VCaP (cell line): ENCODE measurements at regions not wholly inside any gene's neighbourhood (a gene's known extent, or its start where the extent isn't known, plus 50 kb on each side); places are given as distances from the start of the nearest gene placed in this dataset.

Experiments
- H3K27ac ChIP-seq: fragments of 450-650 bp; 2 replicates; pipeline ENCODE4 v1.5.1; 2017
- CTCF ChIP-seq: fragments of 450-650 bp; conservative IDR thresholded peaks from 2 replicates; pipeline ENCODE4 v1.5.1; 2017; ENCODE audit warnings: mild to moderate bottlenecking, moderate library complexity

- no peak for TF ChIP-seq CTCF
- H3K27ac ChIP-seq, result no peak overlapping the region
These were observed 462.5 kb upstream of the PFKP start for GRCh38 chr10:2604891-2605290.

GRCh38 chr10:2599571-2599970 is 467.8 kb upstream of the PFKP start:
- TF ChIP-seq CTCF, result no peak

GRCh38 chr10:2592360-2593160 is 474.8 kb upstream of the PFKP start:
- no peak for TF ChIP-seq CTCF
- no peak overlapping the region for H3K27ac ChIP-seq

More at GRCh38 chr10:2599571-2599970, 467.8 kb upstream of the PFKP start:
- no peak overlapping the region for H3K27ac ChIP-seq

DNA sequence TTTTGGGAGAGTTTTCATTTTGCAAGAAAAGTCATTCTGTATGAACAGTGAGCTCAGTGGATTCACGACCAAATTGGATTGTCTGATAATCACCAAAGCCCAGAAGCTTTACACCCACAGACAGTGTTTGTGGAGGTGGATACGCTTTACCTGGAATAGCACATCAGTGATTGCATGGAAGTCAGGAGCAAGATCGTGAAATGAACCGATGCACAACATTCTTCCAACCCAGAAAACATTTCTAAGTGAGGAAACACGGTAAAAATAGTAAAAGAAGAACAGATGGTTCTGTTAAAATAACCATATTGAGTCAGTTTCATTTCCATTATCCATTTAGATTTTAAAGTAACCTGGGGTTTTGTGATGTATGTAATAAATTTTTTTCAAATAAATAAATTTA is 478.2 kb upstream of the PFKP start:
- no peak overlapping the region for H3K27ac ChIP-seq
- no peak for TF ChIP-seq CTCF

DNA sequence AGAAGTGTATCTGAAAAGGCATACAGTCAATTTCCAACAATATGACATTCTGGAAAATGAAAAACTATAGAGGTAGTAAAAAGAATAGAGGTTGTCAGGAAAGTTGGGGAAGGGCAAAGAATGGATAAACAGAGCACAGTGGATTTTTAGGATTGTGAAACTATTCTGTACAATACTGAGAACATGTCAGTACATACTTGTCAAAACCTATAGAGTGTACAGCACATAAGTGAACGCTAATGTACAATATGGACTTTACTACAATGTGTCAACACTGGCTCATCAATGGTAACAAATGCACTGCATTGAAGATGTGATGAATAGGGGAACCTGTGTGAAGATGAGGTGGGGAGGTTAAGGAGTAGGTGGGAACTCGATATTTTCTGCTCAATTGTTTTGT is 483.0 kb upstream of the PFKP start:
- no peak for TF ChIP-seq CTCF
- H3K27ac ChIP-seq, result no peak overlapping the region

GRCh38 chr10:2576892-2577291 is 490.5 kb upstream of the PFKP start:
- no peak overlapping the region for H3K27ac ChIP-seq

GRCh38 chr10:2575460-2575859 is 491.9 kb upstream of the PFKP start:
- no peak for TF ChIP-seq CTCF
- no peak overlapping the region for H3K27ac ChIP-seq

More at GRCh38 chr10:2576892-2577291, 490.5 kb upstream of the PFKP start:
- TF ChIP-seq CTCF, result no peak
